ENCODE measurements at regions not wholly inside any gene's neighbourhood (a gene's known extent, or its start where the extent isn't known, plus 50 kb on each side); places are given as distances from the start of the nearest gene placed in this dataset.

- WGBS (ENCODE audit: insufficient coverage): no CpG with 5 or more reads among the region's 5 CpGs
- no peak for TF ChIP-seq CTCF (IDR thresholded peaks at IDR 0.05)
- Histone ChIP-seq H3K27ac (ENCODE audit: low read depth in 1 of 2, low read length in 2 of 2) (no peak overlapping the region), H3K9me3 (replicated peaks in 1 of 2; ENCODE audit: control insufficient read depth in 1 of 2, insufficient read depth in 1 of 2, low read length in 2 of 2) (peaks cover 3 to 27% of the 10 kb centered on the region in 2 donors), H3K4me2 (replicated peaks; ENCODE audit: extremely low read depth, low read length, poor library complexity, severe bottlenecking) (no peak overlapping the region), H2AFZ (ENCODE audit: insufficient read depth, low read depth, low read length, poor library complexity, severe bottlenecking) (no peak overlapping the region), H3K4me3 (replicated peaks in 1 of 3; ENCODE audit: low read depth in 2 of 3, low read length in 3 of 3) (no peak overlapping the region), H4K20me1 (ENCODE audit: insufficient read depth, low read length) (no peaks in the 10 kb centered on the region), H3K4me1 (ENCODE audit: control insufficient read depth in 1 of 2, insufficient read depth in 2 of 2, low read length in 2 of 2) (no peaks in the 10 kb centered on the region), H3K27me3 (ENCODE audit: control insufficient read depth in 2 of 2, insufficient read depth in 2 of 2, low read length in 2 of 2) (no peaks in the 10 kb centered on the region), H3K36me3 (replicated peaks in 1 of 2; ENCODE audit: control insufficient read depth in 1 of 2, insufficient read depth in 2 of 2, low read length in 2 of 2) (no peaks in the 10 kb centered on the region), H3K9ac (ENCODE audit: insufficient read depth, low read length, poor library complexity, severe bottlenecking) (no peak overlapping the region), H3K79me2 (ENCODE audit: insufficient read depth, low read length) (no peaks in the 10 kb centered on the region)
- Mint-ChIP-seq H3K27ac (no peak overlapping the region), H3K9me3 (peaks cover 5 to 32% (median 12%) of the 10 kb centered on the region in 7 donors), H3K4me3 (no peak overlapping the region), H3K27me3 (ENCODE audit: low read depth in 3 of 3) (peaks cover 0 to 7% (median 3%) of the 10 kb centered on the region in 3 donors), H3K36me3 (no peaks in the 10 kb centered on the region), H3K4me1 (no peaks in the 10 kb centered on the region)
- intact Hi-C loops (cut with micrococcal nuclease): no loop called here
- no peak for DNase-seq
Measured at GRCh38 chr16:82509691-82510430, 116.9 kb upstream of the CDH13 start.

DNA sequence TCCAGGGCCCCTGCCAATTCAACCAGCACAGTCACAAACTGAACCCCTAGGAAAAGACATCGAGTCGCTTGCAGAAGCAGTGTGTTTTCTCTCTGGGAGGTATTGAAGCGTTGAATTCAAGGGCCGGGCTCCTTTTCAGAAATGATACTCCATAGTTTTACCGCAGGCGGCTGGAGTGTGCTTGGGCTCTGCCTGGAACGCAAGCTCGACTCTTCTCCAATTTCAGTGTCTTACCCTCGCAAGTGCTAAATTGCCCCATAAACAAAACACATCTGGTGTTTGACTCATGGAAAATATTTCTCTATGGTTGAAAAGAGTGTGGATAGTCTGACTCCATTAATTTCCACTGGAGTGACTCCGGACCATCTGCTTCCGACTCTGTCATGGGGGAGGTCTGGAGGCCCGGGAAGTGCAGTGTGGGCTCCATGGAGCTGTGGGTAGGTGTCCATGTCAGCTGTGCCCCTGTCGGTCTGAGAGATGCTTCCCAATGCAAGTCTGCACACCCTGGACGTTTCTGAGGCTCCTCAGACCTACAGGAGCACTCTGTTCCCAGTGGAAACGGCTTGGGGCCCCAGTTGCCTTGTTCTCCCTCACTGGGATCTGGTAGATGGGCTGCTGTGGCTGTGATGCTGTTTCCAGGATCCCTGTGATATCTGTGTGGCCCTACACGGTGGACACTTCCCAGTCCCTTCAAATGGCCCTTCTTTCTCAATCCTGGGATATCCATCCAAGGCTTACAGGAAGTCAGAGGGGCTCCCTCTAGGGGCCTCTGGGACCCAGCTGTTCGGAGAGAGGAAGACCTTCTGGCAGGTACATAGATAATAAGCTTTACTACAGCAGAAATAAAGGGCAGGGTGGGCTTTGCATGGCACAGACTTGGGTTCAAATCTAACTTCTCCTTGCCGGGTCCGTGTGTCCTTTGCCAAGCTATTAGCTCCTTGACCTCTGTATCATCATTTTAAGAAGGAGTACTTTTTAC lies 119.8 kb upstream of the CDH13 start:
- peaks cover 0 to 7% (median 0%) of the 10 kb centered on the region in 3 donors for H3K27me3 Mint-ChIP-seq (ENCODE audit: low read depth in 3 of 3)
- intact Hi-C loops (cut with micrococcal nuclease): no loop called here
- peak overlapping the region in 1 of 7 donors; percentile 1 for H3K27ac Mint-ChIP-seq
- Histone ChIP-seq H3K4me2 (replicated peaks; ENCODE audit: extremely low read depth, low read length, poor library complexity, severe bottlenecking) (no peak overlapping the region), H3K79me2 (ENCODE audit: insufficient read depth, low read length) (no peaks in the 10 kb centered on the region), H3K27me3 (ENCODE audit: control insufficient read depth in 2 of 2, insufficient read depth in 2 of 2, low read length in 2 of 2) (no peaks in the 10 kb centered on the region), H3K4me1 (ENCODE audit: control insufficient read depth in 1 of 2, insufficient read depth in 2 of 2, low read length in 2 of 2) (no peaks in the 10 kb centered on the region), H3K27ac (ENCODE audit: low read depth in 1 of 2, low read length in 2 of 2) (no peak overlapping the region), H4K20me1 (ENCODE audit: insufficient read depth, low read length) (no peaks in the 10 kb centered on the region), H3K9me3 (replicated peaks in 1 of 2; ENCODE audit: control insufficient read depth in 1 of 2, insufficient read depth in 1 of 2, low read length in 2 of 2) (peaks cover 3 to 24% of the 10 kb centered on the region in 2 donors), H2AFZ (ENCODE audit: insufficient read depth, low read depth, low read length, poor library complexity, severe bottlenecking) (no peak overlapping the region), H3K4me3 (replicated peaks in 1 of 3; ENCODE audit: low read depth in 2 of 3, low read length in 3 of 3) (no peak overlapping the region), H3K9ac (ENCODE audit: insufficient read depth, low read length, poor library complexity, severe bottlenecking) (no peak overlapping the region), H3K36me3 (replicated peaks in 1 of 2; ENCODE audit: control insufficient read depth in 1 of 2, insufficient read depth in 2 of 2, low read length in 2 of 2) (no peaks in the 10 kb centered on the region)
- no peaks in the 10 kb centered on the region for H3K36me3 Mint-ChIP-seq
- no peak overlapping the region for H3K4me3 Mint-ChIP-seq
- H3K9me3 Mint-ChIP-seq: peaks cover 5 to 22% (median 12%) of the 10 kb centered on the region in 7 donors
- TF ChIP-seq CTCF (IDR thresholded peaks at IDR 0.05): no peak
- no peaks in the 10 kb centered on the region for H3K4me1 Mint-ChIP-seq
- DNase-seq: no peak
- WGBS (ENCODE audit: insufficient coverage): 77% methylated on average over 4 of the region's 19 CpGs

Data from CD14-positive monocyte (primary cell).